ENCODE measurements at regions not wholly inside any gene's neighbourhood (a gene's known extent, or its start where the extent isn't known, plus 50 kb on each side); places are given as distances from the start of the nearest gene placed in this dataset.

- H3K4me3 ChIP-seq (ENCODE audit: low read depth, low read length) = no peak overlapping the region
- TF ChIP-seq, protein P1, sequence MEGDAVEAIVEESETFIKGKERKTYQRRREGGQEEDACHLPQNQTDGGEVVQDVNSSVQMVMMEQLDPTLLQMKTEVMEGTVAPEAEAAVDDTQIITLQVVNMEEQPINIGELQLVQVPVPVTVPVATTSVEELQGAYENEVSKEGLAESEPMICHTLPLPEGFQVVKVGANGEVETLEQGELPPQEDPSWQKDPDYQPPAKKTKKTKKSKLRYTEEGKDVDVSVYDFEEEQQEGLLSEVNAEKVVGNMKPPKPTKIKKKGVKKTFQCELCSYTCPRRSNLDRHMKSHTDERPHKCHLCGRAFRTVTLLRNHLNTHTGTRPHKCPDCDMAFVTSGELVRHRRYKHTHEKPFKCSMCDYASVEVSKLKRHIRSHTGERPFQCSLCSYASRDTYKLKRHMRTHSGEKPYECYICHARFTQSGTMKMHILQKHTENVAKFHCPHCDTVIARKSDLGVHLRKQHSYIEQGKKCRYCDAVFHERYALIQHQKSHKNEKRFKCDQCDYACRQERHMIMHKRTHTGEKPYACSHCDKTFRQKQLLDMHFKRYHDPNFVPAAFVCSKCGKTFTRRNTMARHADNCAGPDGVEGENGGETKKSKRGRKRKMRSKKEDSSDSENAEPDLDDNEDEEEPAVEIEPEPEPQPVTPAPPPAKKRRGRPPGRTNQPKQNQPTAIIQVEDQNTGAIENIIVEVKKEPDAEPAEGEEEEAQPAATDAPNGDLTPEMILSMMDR (IDR thresholded peaks at IDR 0.05; ENCODE audit: insufficient read depth, low read length, missing control alignments) = no peak
- ChIA-PET POLR2A (no interaction called here), CTCF (no interaction called here)
- no peak for DNase-seq (ENCODE audit: low read depth, low spot score)
Observed at GRCh38 chr21:43354666-43355065, 72.3 kb downstream of the SIK1 start.

- ChIA-PET POLR2A (no interaction called here), CTCF (no interaction called here)
- TF ChIP-seq, protein P1 (IDR thresholded peaks at IDR 0.05; ENCODE audit: insufficient read depth, low read length, missing control alignments) = no peak
- no peak for DNase-seq (ENCODE audit: low read depth, low spot score)
- H3K4me3 ChIP-seq (ENCODE audit: low read depth, low read length) = no peak overlapping the region
Observed at GRCh38 chr21:43354026-43354420, 72.9 kb downstream of the SIK1 start.

DNA sequence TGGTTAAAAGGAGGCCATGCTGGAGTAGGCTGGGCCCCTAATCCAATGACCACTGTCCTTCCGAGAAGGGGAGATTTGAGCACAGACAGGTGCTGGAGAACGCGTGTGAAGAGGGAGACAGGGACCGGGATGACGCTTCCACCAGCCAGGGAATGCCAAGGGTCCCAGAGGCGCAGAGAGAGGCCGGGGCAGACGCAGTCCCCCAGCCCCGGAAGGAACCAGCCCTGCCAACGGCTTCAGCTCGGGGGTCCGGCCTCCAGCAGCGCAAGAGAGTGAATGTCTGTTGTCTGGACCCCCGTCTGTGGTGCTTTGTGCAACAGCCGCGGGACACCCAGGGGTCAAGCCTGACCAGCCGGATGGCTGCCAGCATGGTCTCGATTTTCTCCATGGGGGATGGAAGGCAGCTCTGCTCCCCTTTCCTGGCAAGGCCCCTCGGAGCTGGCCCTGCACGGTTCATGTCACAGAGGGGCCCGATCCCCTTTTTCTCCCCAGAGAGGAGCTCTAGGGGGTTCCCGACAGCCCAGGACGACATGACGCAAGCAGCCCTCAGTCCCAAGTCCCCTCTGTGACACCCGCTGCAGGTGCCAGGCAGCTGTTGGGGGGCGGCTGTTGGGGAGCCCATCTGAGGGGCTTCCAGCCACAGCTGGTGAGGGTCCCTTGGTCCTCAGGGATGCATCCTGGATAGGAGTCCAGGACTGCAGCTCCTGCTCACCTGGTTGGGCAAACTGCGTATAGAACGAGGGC is 73.5 kb downstream of the SIK1 start:
- CTCF ChIA-PET = interaction anchor here (2.4 kb wide), 1 partner anchor 8 kb away, joined by 7 read pairs; no protein-coding TSS in a partner anchor
- TF ChIP-seq, protein P1 (IDR thresholded peaks at IDR 0.05; ENCODE audit: insufficient read depth, low read length, missing control alignments) = no peak
- POLR2A ChIA-PET = no interaction called here
- DNase-seq (ENCODE audit: low read depth, low spot score) = no peak
- no peak overlapping the region for H3K4me3 ChIP-seq (ENCODE audit: low read depth, low read length)

- no peak overlapping the region for H3K4me3 ChIP-seq (ENCODE audit: low read depth, low read length)
- no peak for DNase-seq (ENCODE audit: low read depth, low spot score)
- ChIA-PET POLR2A (no interaction called here), CTCF (interaction anchor here (2.4 kb wide), 1 partner anchor 9 kb away, joined by 7 read pairs; no protein-coding TSS in a partner anchor)
- TF ChIP-seq, protein P1 (IDR thresholded peaks at IDR 0.05; ENCODE audit: insufficient read depth, low read length, missing control alignments) = no peak
Observed at GRCh38 chr21:43352568-43353281, 74.2 kb downstream of the SIK1 start.

GRCh38 chr21:43352154-43352537 is 74.8 kb downstream of the SIK1 start:
- no peak overlapping the region for H3K4me3 ChIP-seq (ENCODE audit: low read depth, low read length)
- TF ChIP-seq, protein P1 (IDR thresholded peaks at IDR 0.05; ENCODE audit: insufficient read depth, low read length, missing control alignments) = no peak
- POLR2A ChIA-PET = no interaction called here
- no peak for DNase-seq (ENCODE audit: low read depth, low spot score)
- CTCF ChIA-PET = interaction anchor here (2.4 kb wide), 1 partner anchor 10 kb away, joined by 7 read pairs; no protein-coding TSS in a partner anchor

- H3K4me3 ChIP-seq (ENCODE audit: low read depth, low read length) = no peak overlapping the region
Observed at GRCh38 chr21:43351501-43352153, 75.3 kb downstream of the SIK1 start.

More at GRCh38 chr21:43351501-43352153, 75.3 kb downstream of the SIK1 start:
- POLR2A ChIA-PET = no interaction called here
- TF ChIP-seq, protein P1 (IDR thresholded peaks at IDR 0.05; ENCODE audit: insufficient read depth, low read length, missing control alignments) = no peak
- no peak for DNase-seq (ENCODE audit: low read depth, low spot score)
- CTCF ChIA-PET = interaction anchor here (2.4 kb wide), 1 partner anchor 10 kb away, joined by 7 read pairs; no protein-coding TSS in a partner anchor
